Stimulated activated naive CD4-positive, alpha-beta T cell treated with Interleukin-2 at 50 U/mL for 16 hours (primary cell): ENCODE measurements at regions not wholly inside any gene's neighbourhood (a gene's known extent, or its start where the extent isn't known, plus 50 kb on each side); places are given as distances from the start of the nearest gene placed in this dataset.
A peak's percentile ranks its signal among the peaks of the same experiment; 100 is the strongest.
"Not testable (repeated sequence)": the region's sequence is repeated elsewhere in the genome, so short reads cannot be mapped to it uniquely, and the experiment has no call there.

Experiments used
- DNase-seq: peaks from one replicate; lab custom pipeline; 2025; lab: John Stamatoyannopoulos, UW

GRCh38 chr14:30260833-30261607 lies 297.9 kb upstream of the G2E3 start:
- no peak for DNase-seq

- no peak for DNase-seq
Observed at GRCh38 chr14:30264161-30264560, 294.8 kb upstream of the G2E3 start.

- no peak for DNase-seq
Observed at GRCh38 chr14:30266290-30266689, 292.7 kb upstream of the G2E3 start.

- no peak for DNase-seq
Observed at GRCh38 chr14:30267141-30267540, 291.8 kb upstream of the G2E3 start.

- DNase-seq = peak; percentile 29
Observed at GRCh38 chr14:30270200-30271161, 288.5 kb upstream of the G2E3 start.

- DNase-seq = no peak
Observed at GRCh38 chr14:30271811-30272323, 287.1 kb upstream of the G2E3 start.

GRCh38 chr14:30272848-30273832 lies 285.8 kb upstream of the G2E3 start:
- no peak for DNase-seq

GRCh38 chr14:30275604-30276003 lies 283.4 kb upstream of the G2E3 start:
- DNase-seq = no peak

GRCh38 chr14:30277268-30277667 lies 281.7 kb upstream of the G2E3 start:
- DNase-seq = no peak

GRCh38 chr14:30278856-30279255 lies 280.1 kb upstream of the G2E3 start:
- DNase-seq = not testable (repeated sequence)

- DNase-seq = no peak
Observed at GRCh38 chr14:30283822-30284446, 275.0 kb upstream of the G2E3 start.

- DNase-seq = no peak
Observed at GRCh38 chr14:30284808-30285207, 274.1 kb upstream of the G2E3 start.

GRCh38 chr14:30287579-30288445 lies 271.1 kb upstream of the G2E3 start:
- no peak for DNase-seq

GRCh38 chr14:30290001-30290400 lies 269.0 kb upstream of the G2E3 start:
- DNase-seq = no peak

- DNase-seq = no peak
Observed at GRCh38 chr14:30291216-30291615, 267.7 kb upstream of the G2E3 start.

- DNase-seq = no peak
Observed at GRCh38 chr14:30292541-30292940, 266.4 kb upstream of the G2E3 start.

- no peak for DNase-seq
Observed at GRCh38 chr14:30295980-30296379, 263.0 kb upstream of the G2E3 start.

GRCh38 chr14:30296931-30297405 lies 262.0 kb upstream of the G2E3 start:
- no peak for DNase-seq

GRCh38 chr14:30297876-30298795 lies 260.8 kb upstream of the G2E3 start:
- no peak for DNase-seq
